ENCODE measurements at regions not wholly inside any gene's neighbourhood (a gene's known extent, or its start where the extent isn't known, plus 50 kb on each side); places are given as distances from the start of the nearest gene placed in this dataset.
"Not testable (repeated sequence)": the region's sequence is repeated elsewhere in the genome, so short reads cannot be mapped to it uniquely, and the experiment has no call there.

- peak; percentile 43 for DNase-seq
Measured at GRCh38 chr1:117754061-117754969, 148.5 kb downstream of the TENT5C start.

- no peak for DNase-seq
Measured at GRCh38 chr1:117757668-117758067, 151.8 kb downstream of the TENT5C start.

GRCh38 chr1:117758444-117759316 lies 152.8 kb downstream of the TENT5C start:
- peak; percentile 67 for DNase-seq

GRCh38 chr1:117759535-117759934 lies 153.7 kb downstream of the TENT5C start:
- no peak for DNase-seq

GRCh38 chr1:117760069-117760468 lies 154.2 kb downstream of the TENT5C start:
- no peak for DNase-seq

- DNase-seq = no peak
Measured at GRCh38 chr1:117760485-117760884, 154.6 kb downstream of the TENT5C start.

GRCh38 chr1:117767756-117768155 lies 161.7 kb downstream of the GDAP2 start:
- DNase-seq = not testable (repeated sequence)

- DNase-seq = no peak
Measured at GRCh38 chr1:117770981-117771531, 158.4 kb downstream of the GDAP2 start.

- DNase-seq = no peak
Measured at GRCh38 chr1:117779364-117779763, 150.1 kb downstream of the GDAP2 start.

- DNase-seq = peak; percentile 29
Measured at GRCh38 chr1:117780687-117781475, 148.5 kb downstream of the GDAP2 start.

- DNase-seq = no peak
Measured at GRCh38 chr1:117782056-117782455, 147.4 kb downstream of the GDAP2 start.

- no peak for DNase-seq
Measured at GRCh38 chr1:117783606-117784396, 145.6 kb downstream of the GDAP2 start.

- no peak for DNase-seq
Measured at GRCh38 chr1:117788014-117788413, 141.4 kb downstream of the GDAP2 start.

GRCh38 chr1:117793413-117793812 lies 136.0 kb downstream of the GDAP2 start:
- DNase-seq = no peak

- no peak for DNase-seq
Measured at GRCh38 chr1:117794073-117794472, 135.3 kb downstream of the GDAP2 start.

- no peak for DNase-seq
Measured at GRCh38 chr1:117795190-117795589, 134.2 kb downstream of the GDAP2 start.

- no peak for DNase-seq
Measured at GRCh38 chr1:117795792-117796191, 133.6 kb downstream of the GDAP2 start.

GRCh38 chr1:117796226-117796625 lies 133.2 kb downstream of the GDAP2 start:
- no peak for DNase-seq

- no peak for DNase-seq
Measured at GRCh38 chr1:117798550-117798949, 130.9 kb downstream of the GDAP2 start.

- no peak for DNase-seq
Measured at GRCh38 chr1:117802531-117803257, 126.7 kb downstream of the GDAP2 start.
